Omental fat pad (tissue), 3 donors: ENCODE measurements at regions not wholly inside any gene's neighbourhood (a gene's known extent, or its start where the extent isn't known, plus 50 kb on each side); places are given as distances from the start of the nearest gene placed in this dataset.

Experiments used
- ATAC-seq: fragments of 150-250 bp; one replicate; pipeline ENCODE4 v1.9.1; 2016; ENCODE audit warnings: mild to moderate bottlenecking, moderate library complexity; ENCODE audit not compliant: low FRiP score
- DNase-seq: peaks from one replicate; pipeline ENCODE4 v3.0.0-alpha.2; 2019; ENCODE audit warnings: low spot score
- CTCF ChIP-seq, 3 donors: fragments of 450-650 bp; IDR thresholded peaks; one replicate each; pipeline ENCODE4 v1.5.1; 2016 to 2017; ENCODE audit warnings: antibody characterized with exemption in 3 of 3, mild to moderate bottlenecking in 3 of 3, moderate library complexity in 2 of 3

GRCh38 chr7:98518159-98518947 is 98.7 kb upstream of the NPTX2 start:
- ATAC-seq = no peak
- TF ChIP-seq CTCF (IDR thresholded peaks at IDR 0.05) = no peak
- no peak for DNase-seq

- DNase-seq = no peak
- ATAC-seq = no peak
- TF ChIP-seq CTCF (IDR thresholded peaks at IDR 0.05) = no peak
Measured at GRCh38 chr7:98515201-98515600, 101.9 kb upstream of the NPTX2 start.

GRCh38 chr7:98514211-98515031 is 102.7 kb upstream of the NPTX2 start:
- no peak for TF ChIP-seq CTCF (IDR thresholded peaks at IDR 0.05)
- ATAC-seq (no peak), DNase-seq (no peak)

- DNase-seq (no peak), ATAC-seq (no peak)
- TF ChIP-seq CTCF (IDR thresholded peaks at IDR 0.05) = no peak
Measured at GRCh38 chr7:98511175-98511574, 105.9 kb upstream of the NPTX2 start.

- TF ChIP-seq CTCF (IDR thresholded peaks at IDR 0.05) = no peak
- ATAC-seq (no peak), DNase-seq (no peak)
Measured at GRCh38 chr7:98509836-98510235, 107.2 kb upstream of the NPTX2 start.

- no peak for DNase-seq
- ATAC-seq = no peak
- TF ChIP-seq CTCF (IDR thresholded peaks at IDR 0.05) = no peak
Measured at GRCh38 chr7:98506471-98506870, 105.6 kb upstream of the BAIAP2L1 start.
